GM21367 (cell line): ENCODE measurements at regions not wholly inside any gene's neighbourhood (a gene's known extent, or its start where the extent isn't known, plus 50 kb on each side); places are given as distances from the start of the nearest gene placed in this dataset.
"Not testable (repeated sequence)": the region's sequence is repeated elsewhere in the genome, so short reads cannot be mapped to it uniquely, and the experiment has no call there.

Experiments
- ATAC-seq: cut with Tn5 transposase; IDR thresholded peaks from one replicate; pipeline ENCODE4 v1.9.1; 2021; ENCODE audit not compliant: unreplicated experiment

DNA sequence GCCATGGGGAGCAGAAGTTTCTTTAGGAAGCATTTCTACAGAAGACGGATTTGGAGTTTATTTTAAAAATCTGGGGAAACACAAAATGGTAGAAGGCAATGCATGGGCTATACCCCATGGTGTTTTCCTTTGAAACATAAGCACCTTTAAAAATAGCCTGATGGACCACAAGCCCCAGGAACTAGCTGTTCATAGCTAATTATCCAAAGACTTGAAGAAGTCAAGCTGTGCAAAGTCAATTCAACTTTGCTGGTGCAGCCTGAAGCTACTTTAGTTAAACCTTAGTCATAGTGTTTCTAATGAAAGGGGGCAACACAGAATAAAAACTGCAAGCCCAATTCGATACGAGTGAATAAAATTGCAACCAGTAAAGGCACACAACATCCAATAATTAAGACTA is 732.5 kb downstream of the GALC start:
- ATAC-seq = no peak

GRCh38 chr14:87257421-87257820 is 735.6 kb downstream of the GALC start:
- no peak for ATAC-seq

DNA sequence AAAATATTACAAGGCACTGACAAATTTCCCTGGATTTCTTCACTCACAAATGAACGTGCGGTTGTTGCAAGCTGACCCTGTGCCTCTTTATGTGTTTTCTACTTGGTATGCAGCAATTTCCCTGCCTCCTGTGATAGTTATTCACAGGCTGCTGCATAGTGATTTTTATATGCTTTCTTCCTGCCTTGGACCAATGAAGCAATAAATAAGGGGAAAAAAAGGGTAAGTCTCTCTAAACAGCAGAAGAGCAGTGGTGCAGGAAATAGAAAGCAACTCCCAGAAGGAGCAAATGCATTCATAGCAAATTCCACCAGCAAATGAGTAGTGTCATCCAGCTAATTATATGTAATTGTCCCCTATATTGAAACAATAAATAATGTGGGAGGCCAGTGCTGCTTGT is 737.9 kb downstream of the GALC start:
- no peak for ATAC-seq

DNA sequence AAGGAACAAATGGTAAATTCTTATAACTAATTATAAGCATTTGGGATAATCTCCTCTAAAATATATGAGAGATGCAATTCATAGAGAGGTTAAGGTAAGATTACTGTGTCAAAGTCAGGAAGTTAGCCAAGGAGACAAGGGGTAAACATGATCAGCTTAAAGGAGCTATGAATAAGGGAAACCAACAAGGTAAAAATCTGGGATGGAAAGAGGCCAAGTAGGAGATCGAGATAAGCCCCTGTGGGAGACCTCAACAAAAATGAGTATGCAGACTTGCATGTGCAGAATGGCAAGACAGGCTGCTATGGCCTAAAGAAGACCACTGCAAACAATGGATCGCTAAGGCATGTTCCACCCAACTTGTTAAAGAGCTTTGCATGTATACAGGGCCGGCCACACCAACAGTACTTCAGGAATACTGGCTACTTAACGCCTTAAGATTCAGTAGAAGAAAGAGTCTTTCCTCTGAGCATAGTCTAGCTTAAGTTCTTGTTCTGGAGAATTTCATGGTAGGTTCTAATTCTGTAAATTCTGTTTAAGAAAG is 738.6 kb downstream of the GALC start:
- no peak for ATAC-seq

- not testable (repeated sequence) for ATAC-seq
Observed at GRCh38 chr14:87253791-87254190, 739.2 kb downstream of the GALC start.

- ATAC-seq = no peak
Observed at GRCh38 chr14:87252103-87252502, 740.9 kb downstream of the GALC start.

- no peak for ATAC-seq
Observed at GRCh38 chr14:87251011-87251410, 742.0 kb downstream of the GALC start.

- ATAC-seq = no peak
Observed at GRCh38 chr14:87241018-87241768, 751.8 kb downstream of the GALC start.

GRCh38 chr14:87240319-87240718 is 752.7 kb downstream of the GALC start:
- not testable (repeated sequence) for ATAC-seq

DNA sequence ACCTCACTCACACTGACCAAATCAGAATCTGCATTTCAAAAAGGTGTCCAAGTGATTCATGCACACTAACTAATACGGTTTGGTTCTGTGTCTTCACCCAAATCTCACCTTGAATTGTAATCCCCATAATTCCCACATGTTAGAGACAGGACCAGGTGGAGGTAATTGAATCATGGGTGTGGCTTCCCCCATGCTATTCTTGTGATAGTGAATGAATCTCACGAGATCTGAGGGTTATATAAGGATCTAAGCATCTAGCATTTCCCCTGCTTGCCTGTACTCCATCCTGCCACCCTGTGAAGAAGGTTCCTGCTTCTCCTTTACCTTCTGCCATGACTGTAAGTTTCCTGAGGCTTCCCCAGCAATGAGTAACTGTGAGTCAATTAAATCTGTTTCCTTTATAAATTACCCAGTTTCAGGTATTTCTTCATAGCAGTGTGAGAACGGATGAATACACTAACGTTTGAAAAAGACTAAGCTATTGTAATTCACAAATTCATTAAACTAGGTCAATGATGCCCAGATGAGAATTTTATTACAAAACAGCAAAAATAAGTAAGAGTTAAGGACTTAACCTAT is 759.1 kb downstream of the GALC start:
- ATAC-seq = no peak

DNA sequence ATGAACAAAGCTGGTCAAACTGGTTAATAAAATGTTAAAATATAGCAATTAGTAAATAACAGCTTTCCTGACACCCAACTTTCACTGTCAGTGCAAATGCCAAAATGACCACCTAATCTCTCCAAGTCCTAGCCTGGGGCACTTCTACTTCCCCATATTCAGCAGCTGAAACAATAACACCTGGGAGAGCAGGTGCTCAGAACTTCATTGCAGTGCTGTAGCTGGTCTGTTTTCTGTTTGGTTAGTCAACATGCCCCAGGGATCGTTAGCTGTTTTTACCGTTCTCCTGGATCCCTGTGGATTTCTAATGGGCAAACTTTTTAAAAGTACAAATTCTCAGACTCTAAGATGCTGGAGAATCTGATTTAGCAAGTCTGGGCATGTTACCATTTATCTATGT is 759.7 kb downstream of the GALC start:
- no peak for ATAC-seq

DNA sequence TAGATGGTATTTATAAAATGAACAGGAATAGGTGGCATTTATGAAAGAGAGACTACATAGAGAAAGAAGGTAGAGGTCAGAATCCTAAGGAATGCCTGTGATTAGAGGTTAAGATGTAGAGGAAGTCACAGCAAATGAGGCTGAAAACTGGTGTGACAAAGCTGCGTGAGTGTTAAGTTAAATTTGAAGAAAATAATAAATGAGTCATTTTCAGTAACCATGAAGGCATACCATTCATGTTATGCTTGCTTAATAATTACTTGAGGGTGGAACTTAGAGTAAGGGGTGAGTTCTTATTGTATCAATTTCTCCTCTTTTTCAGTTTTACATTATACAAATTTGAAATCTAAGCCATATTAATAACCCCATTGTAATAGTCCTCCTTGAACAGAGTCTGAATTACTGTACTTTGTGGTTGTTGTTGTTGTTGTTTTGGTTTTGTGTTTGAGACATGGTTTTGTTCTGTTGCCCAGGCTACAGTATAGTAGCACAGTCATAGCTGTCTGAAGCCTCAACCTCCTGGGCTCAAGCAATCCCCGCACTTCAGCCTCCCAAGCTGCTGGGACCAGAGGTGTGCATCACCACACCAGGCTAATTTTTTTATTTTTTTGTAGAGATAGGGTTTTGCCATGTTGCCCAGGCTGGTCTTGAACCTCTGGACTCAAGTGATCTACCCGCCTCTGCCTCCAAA is 761.5 kb downstream of the GALC start:
- no peak for ATAC-seq

GRCh38 chr14:87230726-87231125 is 762.3 kb downstream of the GALC start:
- ATAC-seq = no peak

GRCh38 chr14:87229131-87229530 is 763.9 kb downstream of the GALC start:
- ATAC-seq = no peak

DNA sequence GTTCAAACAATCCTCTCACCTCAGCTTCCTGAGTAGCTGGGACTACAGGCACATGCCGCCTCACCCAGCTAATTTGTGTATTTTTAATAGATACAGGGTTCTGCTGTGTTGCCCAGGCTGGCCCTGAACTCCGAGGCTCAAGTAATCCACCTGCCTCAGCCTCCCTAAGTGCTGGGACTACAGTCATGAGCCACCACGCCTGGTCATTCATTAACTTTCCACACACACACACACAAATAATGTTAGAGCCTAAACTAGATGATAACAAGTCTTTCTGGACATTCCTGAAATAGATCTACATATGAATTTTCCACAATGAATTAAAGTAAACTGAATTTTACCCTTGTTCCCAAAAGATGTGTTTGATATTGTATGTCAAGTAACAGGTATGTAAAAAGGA is 776.0 kb downstream of the GALC start:
- ATAC-seq = no peak

DNA sequence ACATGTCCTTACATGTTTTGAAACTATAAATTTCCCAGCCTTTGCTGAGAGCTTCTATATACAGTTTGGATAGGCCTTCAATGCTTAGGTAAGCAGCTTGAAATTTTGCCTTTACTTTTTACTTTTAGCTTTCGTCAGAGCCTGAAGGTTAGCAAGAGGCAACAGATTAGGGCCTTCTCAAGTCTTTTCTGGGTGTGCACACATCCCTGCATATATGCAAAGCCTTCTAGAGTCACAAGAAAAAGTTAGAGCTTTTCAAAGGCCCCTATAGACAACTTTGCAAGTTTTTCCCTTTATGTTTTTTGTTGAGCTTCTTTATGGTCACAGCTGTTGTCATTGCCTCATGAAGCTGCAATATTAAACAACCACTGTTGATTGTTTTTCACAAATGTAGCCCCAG is 778.4 kb downstream of the GALC start:
- ATAC-seq = no peak

GRCh38 chr14:87207756-87208155 is 785.2 kb downstream of the GALC start:
- no peak for ATAC-seq

DNA sequence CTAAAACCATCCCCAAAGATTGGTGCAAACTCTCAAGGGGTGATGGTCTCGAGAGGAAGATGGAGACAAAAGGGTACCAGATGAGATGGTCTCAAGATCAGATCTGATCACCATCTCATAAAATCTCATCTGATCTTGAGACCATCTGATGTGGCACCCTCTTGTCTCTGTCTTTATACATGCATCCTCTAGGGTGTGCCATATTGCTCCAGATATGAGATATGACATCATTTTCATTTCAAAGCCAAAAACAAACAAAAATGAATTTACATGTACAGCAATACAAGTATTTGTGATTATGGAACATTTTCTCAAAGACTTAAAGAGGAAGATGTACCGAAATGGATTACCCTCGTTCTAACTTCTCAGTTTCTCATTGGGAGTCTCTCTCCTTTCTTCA is 787.2 kb downstream of the GALC start:
- no peak for ATAC-seq

DNA sequence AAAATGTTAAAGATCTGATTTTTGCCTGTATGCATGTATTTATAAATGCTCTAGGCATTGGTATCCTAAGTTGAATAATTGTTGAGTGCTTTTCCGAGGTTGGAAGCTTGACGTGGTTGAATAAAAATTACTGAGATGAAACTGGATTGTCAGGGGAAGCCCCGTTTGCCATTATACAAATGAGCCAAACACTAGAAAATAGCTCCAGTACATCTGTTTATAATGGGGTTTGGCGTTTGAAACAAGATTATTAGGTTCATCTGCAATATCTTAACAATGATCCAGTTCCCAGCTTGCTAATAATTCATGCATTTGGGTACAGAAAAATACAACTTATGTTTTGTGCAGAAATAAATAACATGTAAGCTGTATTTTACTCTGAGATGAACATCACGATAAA is 789.6 kb downstream of the GALC start:
- ATAC-seq = no peak

GRCh38 chr14:87199381-87199780 is 793.6 kb downstream of the GALC start:
- no peak for ATAC-seq

GRCh38 chr14:87196436-87196835 is 796.5 kb downstream of the GALC start:
- no peak for ATAC-seq

DNA sequence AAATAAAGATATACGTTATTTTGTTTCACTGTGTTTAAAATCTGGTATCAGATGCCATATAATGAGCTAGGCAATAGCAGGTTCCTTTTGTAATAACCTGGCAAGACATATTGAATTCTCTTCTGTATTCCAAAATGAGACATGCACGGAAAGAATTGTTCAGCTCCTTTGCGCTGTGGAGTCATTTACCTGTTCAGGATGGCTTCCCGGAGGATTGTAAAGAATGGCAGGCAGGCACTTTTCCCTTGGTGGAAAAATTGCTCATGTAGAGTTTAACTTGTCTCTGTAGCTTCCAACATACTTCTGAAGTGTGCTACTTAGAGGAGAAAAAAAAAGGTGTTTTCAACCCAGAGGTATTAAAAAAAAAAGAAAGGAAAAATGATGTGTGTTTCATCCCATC is 805.2 kb downstream of the GALC start:
- no peak for ATAC-seq
